ENCODE measurements at regions not wholly inside any gene's neighbourhood (a gene's known extent, or its start where the extent isn't known, plus 50 kb on each side); places are given as distances from the start of the nearest gene placed in this dataset.

DNA sequence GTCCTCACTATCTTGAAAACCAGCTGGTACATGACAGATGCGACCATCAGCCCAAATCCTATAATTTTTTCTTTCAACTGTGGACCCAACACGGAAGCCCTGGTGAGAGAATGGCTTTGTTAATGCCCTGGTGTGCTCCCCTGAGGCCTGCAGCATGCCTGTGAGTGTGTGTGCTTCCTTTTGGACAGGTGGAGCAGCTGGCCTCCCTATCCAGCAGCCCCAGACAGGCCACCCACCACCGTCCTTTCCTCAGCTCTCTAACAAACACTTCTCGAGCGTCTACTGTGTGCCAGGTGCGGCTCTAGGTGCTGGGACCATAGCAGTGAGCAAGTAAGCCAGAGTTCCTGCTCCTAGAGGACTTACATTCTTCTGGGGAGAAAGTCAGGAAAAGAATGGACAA is 78.9 kb upstream of the GZMB start:
- TF ChIP-seq EGR1 (IDR thresholded peaks at IDR 0.05) (no peak), YY1 (IDR thresholded peaks at IDR 0.05; ENCODE audit: low read depth) (no peak), MAX (IDR thresholded peaks at IDR 0.05) (no peak), EP300 (IDR thresholded peaks at IDR 0.05; ENCODE audit: borderline replicate concordance) (no peak), CREB1 (IDR thresholded peaks at IDR 0.05; ENCODE audit: low read depth) (no peak), ZBTB7A (IDR thresholded peaks at IDR 0.05; ENCODE audit: low read depth) (no peak), NFIC (IDR thresholded peaks at IDR 0.05) (no peak), TCF12 (IDR thresholded peaks at IDR 0.05; ENCODE audit: low read depth) (no peak), TEAD4 (IDR thresholded peaks at IDR 0.05) (no peak), RAD21 (IDR thresholded peaks at IDR 0.05; ENCODE audit: low read depth) (no peak)

Measured in Ishikawa (cell line).